ENCODE measurements at regions not wholly inside any gene's neighbourhood (a gene's known extent, or its start where the extent isn't known, plus 50 kb on each side); places are given as distances from the start of the nearest gene placed in this dataset.

GRCh38 chr4:59222221-59222620, 1977.9 kb upstream of the ADGRL3 start:
- Histone ChIP-seq H3K9ac (ENCODE audit: low read length) (no peak overlapping the region), H3K27me3 (ENCODE audit: low read length) (no peaks in the 10 kb centered on the region), H3K9me3 (ENCODE audit: low read length) (peaks cover 42% of the 10 kb centered on the region), H3K36me3 (ENCODE audit: insufficient read depth, low read length) (no peaks in the 10 kb centered on the region), H3K4me1 (ENCODE audit: low read length) (no peaks in the 10 kb centered on the region), H3K4me2 (ENCODE audit: low read depth, low read length, poor library complexity, severe bottlenecking) (no peak overlapping the region), H3K4me3 (ENCODE audit: low read length) (no peak overlapping the region), H2AFZ (ENCODE audit: low read length) (no peak overlapping the region), H3K27ac (ENCODE audit: low read length) (no peak overlapping the region), H3K9me2 (replicated peaks; ENCODE audit: insufficient read depth, low read length) (no peaks in the 10 kb centered on the region), H3K79me2 (ENCODE audit: low read length) (no peaks in the 10 kb centered on the region), H4K20me1 (ENCODE audit: insufficient read depth, low read depth, low read length) (no peaks in the 10 kb centered on the region)
- no peak for DNase-seq

- Histone ChIP-seq H3K27ac (ENCODE audit: low read length) (no peak overlapping the region), H3K36me3 (ENCODE audit: insufficient read depth, low read length) (no peaks in the 10 kb centered on the region), H3K4me3 (ENCODE audit: low read length) (no peak overlapping the region), H3K9me2 (replicated peaks; ENCODE audit: insufficient read depth, low read length) (no peaks in the 10 kb centered on the region), H3K27me3 (ENCODE audit: low read length) (no peaks in the 10 kb centered on the region), H3K9me3 (ENCODE audit: low read length) (peaks cover 39% of the 10 kb centered on the region), H3K4me2 (ENCODE audit: low read depth, low read length, poor library complexity, severe bottlenecking) (no peak overlapping the region), H3K79me2 (ENCODE audit: low read length) (no peaks in the 10 kb centered on the region), H3K9ac (ENCODE audit: low read length) (no peak overlapping the region), H2AFZ (ENCODE audit: low read length) (no peak overlapping the region), H3K4me1 (ENCODE audit: low read length) (no peaks in the 10 kb centered on the region), H4K20me1 (ENCODE audit: insufficient read depth, low read depth, low read length) (no peaks in the 10 kb centered on the region)
- DNase-seq: no peak
Measured at GRCh38 chr4:59223292-59223941, 1976.7 kb upstream of the ADGRL3 start.

- no peak for DNase-seq
- Histone ChIP-seq H3K36me3 (ENCODE audit: insufficient read depth, low read length) (no peaks in the 10 kb centered on the region), H3K79me2 (ENCODE audit: low read length) (no peaks in the 10 kb centered on the region), H3K9me2 (replicated peaks; ENCODE audit: insufficient read depth, low read length) (no peaks in the 10 kb centered on the region), H3K27me3 (ENCODE audit: low read length) (no peaks in the 10 kb centered on the region), H4K20me1 (ENCODE audit: insufficient read depth, low read depth, low read length) (no peaks in the 10 kb centered on the region), H2AFZ (ENCODE audit: low read length) (no peak overlapping the region), H3K27ac (ENCODE audit: low read length) (no peak overlapping the region), H3K9ac (ENCODE audit: low read length) (no peak overlapping the region), H3K4me2 (ENCODE audit: low read depth, low read length, poor library complexity, severe bottlenecking) (no peak overlapping the region), H3K4me1 (ENCODE audit: low read length) (no peaks in the 10 kb centered on the region), H3K9me3 (ENCODE audit: low read length) (peaks cover 37% of the 10 kb centered on the region), H3K4me3 (ENCODE audit: low read length) (no peak overlapping the region)
Measured at GRCh38 chr4:59238212-59238611, 1961.9 kb upstream of the ADGRL3 start.

- Histone ChIP-seq H3K79me2 (ENCODE audit: low read length) (no peaks in the 10 kb centered on the region), H3K9me3 (ENCODE audit: low read length) (peaks cover 48% of the 10 kb centered on the region), H3K27ac (ENCODE audit: low read length) (no peak overlapping the region)
Measured at GRCh38 chr4:59240011-59240410, 1960.1 kb upstream of the ADGRL3 start.

GRCh38 chr4:59243038-59243437, 1957.1 kb upstream of the ADGRL3 start:
- DNase-seq: no peak
- Histone ChIP-seq H3K27me3 (ENCODE audit: low read length) (no peaks in the 10 kb centered on the region), H3K9me2 (replicated peaks; ENCODE audit: insufficient read depth, low read length) (no peaks in the 10 kb centered on the region), H3K4me1 (ENCODE audit: low read length) (no peaks in the 10 kb centered on the region), H4K20me1 (ENCODE audit: insufficient read depth, low read depth, low read length) (no peaks in the 10 kb centered on the region), H3K27ac (ENCODE audit: low read length) (no peak overlapping the region), H3K79me2 (ENCODE audit: low read length) (no peaks in the 10 kb centered on the region), H3K4me2 (ENCODE audit: low read depth, low read length, poor library complexity, severe bottlenecking) (no peak overlapping the region), H3K4me3 (ENCODE audit: low read length) (no peak overlapping the region), H3K36me3 (ENCODE audit: insufficient read depth, low read length) (no peaks in the 10 kb centered on the region), H2AFZ (ENCODE audit: low read length) (no peak overlapping the region), H3K9ac (ENCODE audit: low read length) (no peak overlapping the region), H3K9me3 (ENCODE audit: low read length) (peaks cover 47% of the 10 kb centered on the region)

More at GRCh38 chr4:59240011-59240410, 1960.1 kb upstream of the ADGRL3 start:
- H3K36me3 ChIP-seq (ENCODE audit: insufficient read depth, low read length): no peaks in the 10 kb centered on the region
- no peak overlapping the region for H3K4me2 ChIP-seq (ENCODE audit: low read depth, low read length, poor library complexity, severe bottlenecking)
- H2AFZ ChIP-seq (ENCODE audit: low read length): no peak overlapping the region
- no peak overlapping the region for H3K9ac ChIP-seq (ENCODE audit: low read length)
- H3K9me2 ChIP-seq (replicated peaks; ENCODE audit: insufficient read depth, low read length): no peaks in the 10 kb centered on the region
- no peaks in the 10 kb centered on the region for H4K20me1 ChIP-seq (ENCODE audit: insufficient read depth, low read depth, low read length)
- H3K4me3 ChIP-seq (ENCODE audit: low read length): no peak overlapping the region
- H3K27me3 ChIP-seq (ENCODE audit: low read length): no peaks in the 10 kb centered on the region
- no peak for DNase-seq
- H3K4me1 ChIP-seq (ENCODE audit: low read length): no peaks in the 10 kb centered on the region

GRCh38 chr4:59247032-59247431, 1953.1 kb upstream of the ADGRL3 start:
- no peak overlapping the region for H3K9ac ChIP-seq (ENCODE audit: low read length)
- H3K4me3 ChIP-seq (ENCODE audit: low read length): no peak overlapping the region
- peaks cover 32% of the 10 kb centered on the region for H3K9me3 ChIP-seq (ENCODE audit: low read length)
- H2AFZ ChIP-seq (ENCODE audit: low read length): no peak overlapping the region
- H3K4me2 ChIP-seq (ENCODE audit: low read depth, low read length, poor library complexity, severe bottlenecking): no peak overlapping the region
- H3K4me1 ChIP-seq (ENCODE audit: low read length): no peaks in the 10 kb centered on the region
- no peaks in the 10 kb centered on the region for H3K79me2 ChIP-seq (ENCODE audit: low read length)
- H3K36me3 ChIP-seq (ENCODE audit: insufficient read depth, low read length): no peaks in the 10 kb centered on the region
- H3K27ac ChIP-seq (ENCODE audit: low read length): no peak overlapping the region
- peak; percentile 44 for DNase-seq
- no peaks in the 10 kb centered on the region for H3K27me3 ChIP-seq (ENCODE audit: low read length)
- no peaks in the 10 kb centered on the region for H3K9me2 ChIP-seq (replicated peaks; ENCODE audit: insufficient read depth, low read length)
- H4K20me1 ChIP-seq (ENCODE audit: insufficient read depth, low read depth, low read length): no peaks in the 10 kb centered on the region

- DNase-seq: no peak
- H3K4me3 ChIP-seq (ENCODE audit: low read length): no peak overlapping the region
Measured at GRCh38 chr4:59248313-59248712, 1951.8 kb upstream of the ADGRL3 start.

GRCh38 chr4:59249110-59249509, 1951.0 kb upstream of the ADGRL3 start:
- Histone ChIP-seq H4K20me1 (ENCODE audit: insufficient read depth, low read depth, low read length) (no peaks in the 10 kb centered on the region), H3K9ac (ENCODE audit: low read length) (no peak overlapping the region), H3K27me3 (ENCODE audit: low read length) (no peaks in the 10 kb centered on the region), H2AFZ (ENCODE audit: low read length) (no peak overlapping the region), H3K36me3 (ENCODE audit: insufficient read depth, low read length) (no peaks in the 10 kb centered on the region), H3K79me2 (ENCODE audit: low read length) (no peaks in the 10 kb centered on the region), H3K4me3 (ENCODE audit: low read length) (no peak overlapping the region), H3K4me1 (ENCODE audit: low read length) (no peaks in the 10 kb centered on the region), H3K9me2 (replicated peaks; ENCODE audit: insufficient read depth, low read length) (no peaks in the 10 kb centered on the region), H3K9me3 (ENCODE audit: low read length) (peaks cover 27% of the 10 kb centered on the region), H3K4me2 (ENCODE audit: low read depth, low read length, poor library complexity, severe bottlenecking) (no peak overlapping the region), H3K27ac (ENCODE audit: low read length) (no peak overlapping the region)
- no peak for DNase-seq

More at GRCh38 chr4:59248313-59248712, 1951.8 kb upstream of the ADGRL3 start:
- no peak overlapping the region for H3K27ac ChIP-seq (ENCODE audit: low read length)
- peaks cover 30% of the 10 kb centered on the region for H3K9me3 ChIP-seq (ENCODE audit: low read length)
- H3K79me2 ChIP-seq (ENCODE audit: low read length): no peaks in the 10 kb centered on the region
- H3K9me2 ChIP-seq (replicated peaks; ENCODE audit: insufficient read depth, low read length): no peaks in the 10 kb centered on the region
- H3K36me3 ChIP-seq (ENCODE audit: insufficient read depth, low read length): no peaks in the 10 kb centered on the region
- no peaks in the 10 kb centered on the region for H3K27me3 ChIP-seq (ENCODE audit: low read length)
- H3K4me2 ChIP-seq (ENCODE audit: low read depth, low read length, poor library complexity, severe bottlenecking): no peak overlapping the region
- no peaks in the 10 kb centered on the region for H4K20me1 ChIP-seq (ENCODE audit: insufficient read depth, low read depth, low read length)
- no peak overlapping the region for H2AFZ ChIP-seq (ENCODE audit: low read length)
- H3K4me1 ChIP-seq (ENCODE audit: low read length): no peaks in the 10 kb centered on the region
- H3K9ac ChIP-seq (ENCODE audit: low read length): no peak overlapping the region

All from Karpas-422 (cell line).